Panc1 (cell line): ENCODE measurements at regions not wholly inside any gene's neighbourhood (a gene's known extent, or its start where the extent isn't known, plus 50 kb on each side); places are given as distances from the start of the nearest gene placed in this dataset.

Experiments
- ATAC-seq: fragments of 200-7000 bp; cut with Tn5 transposase; 2 replicates; pipeline ENCODE4 v1.9.1; 2020; ENCODE audit warnings: mild to moderate bottlenecking, moderate library complexity
- BruUV-seq: library from RNA; stranded (reverse); fragments of 400-500 nt; replicated peaks from 2 replicates; lab custom pipeline; 2021; lab: Mats Ljungman, UMichigan
- CTCF ChIA-PET: fragments of 300-600 bp; sonication (Branson Sonifier 250); formaldehyde crosslinking; loops from one replicate; lab custom pipeline; 2022; ENCODE audit warnings: antibody characterized with exemption; lab: Charles Lee
- POLR2A ChIA-PET: fragments of 300-600 bp; sonication (Branson Sonifier 250); formaldehyde crosslinking; loops from one replicate; lab custom pipeline; 2022; ENCODE audit warnings: antibody characterized with exemption; lab: Charles Lee
- DNase-seq: peaks from one replicate; pipeline ENCODE4 v3.0.0-alpha.2; 2010; ENCODE audit warnings: low read depth, low spot score
- H3K27ac ChIP-seq: 2 replicates; pipeline ENCODE4 v1.5.1; 2011; ENCODE audit warnings: mild to moderate bottlenecking, low read length, inconsistent platforms
- H3K27me3 ChIP-seq: fragments of 200-500 bp; sonication (Bioruptor generic); 2 replicates; pipeline ENCODE4 v1.6.0; 2014; ENCODE audit warnings: low read length, inconsistent platforms; ENCODE audit not compliant: control insufficient read depth, insufficient read depth
- H3K36me3 ChIP-seq: fragments of 200-500 bp; sonication (Bioruptor generic); 2 replicates; pipeline ENCODE4 v1.5.1; 2014; ENCODE audit warnings: inconsistent platforms, mild to moderate bottlenecking, low read length, moderate library complexity; ENCODE audit not compliant: control insufficient read depth, insufficient read depth
- H3K4me1 ChIP-seq: 2 replicates; pipeline ENCODE4 v1.5.1; 2011; ENCODE audit warnings: inconsistent platforms, mild to moderate bottlenecking, low read length, moderate library complexity; ENCODE audit not compliant: control insufficient read depth, insufficient read depth
- H3K4me3 ChIP-seq, 2 experiments: 2 replicates each; pipeline ENCODE4 v1.5.1; 2011 to 2012; ENCODE audit warnings: low read depth in 2 of 2, low read length in 2 of 2, mild to moderate bottlenecking in 2 of 2, inconsistent platforms in 1 of 2, moderate library complexity in 1 of 2
- H3K9me3 ChIP-seq: fragments of 200-500 bp; sonication (Bioruptor generic); 2 replicates; pipeline ENCODE4 v1.5.1; 2014; ENCODE audit warnings: low read depth, mild to moderate bottlenecking, inconsistent platforms, low read length, moderate library complexity; ENCODE audit not compliant: control insufficient read depth, insufficient read depth
- CTCF ChIP-seq: fragments of 450-650 bp; IDR thresholded peaks from 2 replicates; pipeline ENCODE4 v1.5.1; 2017; ENCODE audit warnings: mild to moderate bottlenecking
- POLR2AphosphoS5 ChIP-seq: IDR thresholded peaks from 2 replicates; pipeline ENCODE4 v1.6.1; 2012; ENCODE audit warnings: mild to moderate bottlenecking, low read depth, low read length, moderate library complexity
- REST ChIP-seq, 2 experiments: IDR thresholded peaks; 2 replicates each; pipeline ENCODE4 v1.6.1; 2011 to 2012; ENCODE audit warnings: low read depth in 2 of 2, control low read depth in 1 of 2, low read length in 1 of 2, mild to moderate bottlenecking in 1 of 2, moderate library complexity in 1 of 2; ENCODE audit not compliant: insufficient read depth in 1 of 2
- SIN3A ChIP-seq: IDR thresholded peaks from 2 replicates; pipeline ENCODE4 v1.6.1; 2012; ENCODE audit warnings: low read depth, mild to moderate bottlenecking, low read length, moderate library complexity, borderline replicate concordance; ENCODE audit not compliant: insufficient read depth
- TCF7L2 ChIP-seq: IDR thresholded peaks from 2 replicates; pipeline ENCODE4 v1.6.1; 2011; ENCODE audit warnings: mild to moderate bottlenecking, low read depth, low read length, inconsistent platforms
- in situ Hi-C: cut with HindIII; loops from 2 replicates; pipeline ENCODE4 v1.10.0; 2016; ENCODE audit warnings: low sequenced_read_pairs, low pct_unique_long_range_greater_than_20kb
- intact Hi-C: fragments of 100-400 bp; cut with micrococcal nuclease; formaldehyde crosslinking; loops from one replicate; pipeline ENCODE4 v1.10.0; 2022; ENCODE audit not compliant: unreplicated experiment

- DNase-seq (no peak), ATAC-seq (peak; percentile 88)
- TF ChIP-seq CTCF (peak; percentile 84), TCF7L2 (no peak)
- Histone ChIP-seq H3K9me3 (no peaks in the 10 kb centered on the region), H3K4me3 (no peak overlapping the region), H3K27ac (no peak overlapping the region), H3K27me3 (0 out of 2 replicates have a peak, but pooled peaks cover 3% of the 10 kb centered on the region), H3K36me3 (no peaks in the 10 kb centered on the region), H3K4me1 (no peaks in the 10 kb centered on the region)
- ChIA-PET CTCF (no interaction called here), POLR2A (no interaction called here)
- BruUV-seq = no TSS peak
- intact Hi-C loops = loop anchor here (5.0 to 10.0 kb wide), 2 partner anchors 173 to 1800 kb away; no protein-coding TSS in a partner anchor
- in situ Hi-C loops = no loop called here
Measured at GRCh38 chr3:118817748-118818165, 216.9 kb downstream of the IGSF11 start.

- intact Hi-C loops = loop anchor here (5.0 to 10.0 kb wide), 2 partner anchors 174 to 1801 kb away; no protein-coding TSS in a partner anchor
- Histone ChIP-seq H3K9me3 (no peaks in the 10 kb centered on the region), H3K27me3 (0 out of 2 replicates have a peak, but pooled peaks cover 3% of the 10 kb centered on the region), H3K4me3 (no peak overlapping the region), H3K4me1 (no peaks in the 10 kb centered on the region), H3K27ac (no peak overlapping the region), H3K36me3 (no peaks in the 10 kb centered on the region)
- DNase-seq (no peak), ATAC-seq (no peak)
- ChIA-PET CTCF (no interaction called here), POLR2A (no interaction called here)
- TF ChIP-seq CTCF (no peak), POLR2AphosphoS5 (no peak), REST (IDR thresholded peaks at IDR 0.05; ENCODE audit: insufficient read depth in 1 of 2, low read depth in 2 of 2, low read length in 1 of 2) (no peak), SIN3A (no peak), TCF7L2 (no peak)
- in situ Hi-C loops = no loop called here
- BruUV-seq = no TSS peak
Measured at GRCh38 chr3:118818386-118818785, 216.3 kb downstream of the IGSF11 start.

GRCh38 chr3:118823626-118824025, 211.0 kb downstream of the IGSF11 start:
- no peak for TF ChIP-seq CTCF
- TF ChIP-seq REST (IDR thresholded peaks at IDR 0.05; ENCODE audit: insufficient read depth in 1 of 2, low read depth in 2 of 2, low read length in 1 of 2) = no peak
- no peak for TF ChIP-seq TCF7L2
- TF ChIP-seq SIN3A = no peak
- no peak for TF ChIP-seq POLR2AphosphoS5
- DNase-seq = no peak
- BruUV-seq = no TSS peak
- in situ Hi-C loops (no loop called here), intact Hi-C loops (no loop called here)
- ATAC-seq = no peak
- Histone ChIP-seq H3K27ac (no peak overlapping the region), H3K4me1 (no peaks in the 10 kb centered on the region), H3K9me3 (no peaks in the 10 kb centered on the region), H3K36me3 (no peaks in the 10 kb centered on the region), H3K4me3 (no peak overlapping the region), H3K27me3 (peaks cover 4% of the 10 kb centered on the region)
- ChIA-PET CTCF (no interaction called here), POLR2A (no interaction called here)
